ENCODE measurements at regions not wholly inside any gene's neighbourhood (a gene's known extent, or its start where the extent isn't known, plus 50 kb on each side); places are given as distances from the start of the nearest gene placed in this dataset.

DNA sequence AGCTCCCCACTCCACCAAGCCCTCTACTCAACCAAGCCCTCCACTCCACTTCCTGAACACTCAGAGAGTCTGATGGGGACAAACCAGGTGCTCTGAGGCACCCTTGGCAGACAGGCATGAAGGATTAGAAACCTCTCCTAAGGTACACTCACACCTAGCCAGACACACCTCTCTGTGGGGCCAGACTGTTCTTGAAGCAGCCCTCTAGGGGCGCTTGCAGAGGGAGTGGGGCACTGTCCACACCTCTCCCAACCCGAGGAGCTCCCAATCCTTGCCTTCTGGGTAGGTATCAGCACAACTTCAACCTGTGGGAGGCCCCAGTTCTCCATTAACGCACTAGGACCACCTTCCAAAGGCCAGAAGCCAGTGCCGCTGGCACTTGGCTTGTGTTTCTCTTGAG lies 108.7 kb upstream of the VSTM2B start:
- TF ChIP-seq POLR2AphosphoS5 (IDR thresholded peaks at IDR 0.05; ENCODE audit: low read depth, low read length) (no peak), SIN3A (IDR thresholded peaks at IDR 0.05; ENCODE audit: borderline replicate concordance, insufficient read depth, low read length) (no peak)

Measured in PFSK-1 (cell line).